NOMO-1 treated with dmso at 0.1 percent for 144 hours (cell line): ENCODE measurements at regions not wholly inside any gene's neighbourhood (a gene's known extent, or its start where the extent isn't known, plus 50 kb on each side); places are given as distances from the start of the nearest gene placed in this dataset.

Experiments used
- DNase-seq: peaks from one replicate; lab custom pipeline; 2025; ENCODE audit not compliant: unreplicated experiment; lab: John Stamatoyannopoulos, UW

- no peak for DNase-seq
Observed at GRCh38 chr1:104929280-104929679, 1179.6 kb downstream of the AMY1C start.

- no peak for DNase-seq
Observed at GRCh38 chr1:104932030-104932915, 1182.6 kb downstream of the AMY1C start.

- no peak for DNase-seq
Observed at GRCh38 chr1:104932949-104933679, 1183.4 kb downstream of the AMY1C start.

- DNase-seq, result no peak
Observed at GRCh38 chr1:104933846-104934245, 1184.1 kb downstream of the AMY1C start.

- no peak for DNase-seq
Observed at GRCh38 chr1:104945406-104945805, 1195.7 kb downstream of the AMY1C start.

GRCh38 chr1:104946558-104947210 lies 1197.0 kb downstream of the AMY1C start:
- DNase-seq, result no peak

GRCh38 chr1:104953555-104953954 lies 1203.9 kb downstream of the AMY1C start:
- no peak for DNase-seq

- no peak for DNase-seq
Observed at GRCh38 chr1:104973516-104973915, 1223.8 kb downstream of the AMY1C start.

- no peak for DNase-seq
Observed at GRCh38 chr1:104979651-104980050, 1230.0 kb downstream of the AMY1C start.

GRCh38 chr1:104987210-104987609 lies 1237.5 kb downstream of the AMY1C start:
- DNase-seq, result no peak

GRCh38 chr1:104989012-104989411 lies 1239.3 kb downstream of the AMY1C start:
- DNase-seq, result no peak

- no peak for DNase-seq
Observed at GRCh38 chr1:104991702-104992101, 1242.0 kb downstream of the AMY1C start.

GRCh38 chr1:105000793-105001192 lies 1251.1 kb downstream of the AMY1C start:
- DNase-seq, result no peak

GRCh38 chr1:105004515-105004914 lies 1254.8 kb downstream of the AMY1C start:
- no peak for DNase-seq

GRCh38 chr1:105005594-105006195 lies 1256.0 kb downstream of the AMY1C start:
- DNase-seq, result no peak

GRCh38 chr1:105017587-105017986 lies 1267.9 kb downstream of the AMY1C start:
- DNase-seq, result no peak

GRCh38 chr1:105023719-105024118 lies 1274.0 kb downstream of the AMY1C start:
- DNase-seq, result no peak

- no peak for DNase-seq
Observed at GRCh38 chr1:105027838-105028471, 1278.3 kb downstream of the AMY1C start.

GRCh38 chr1:105072446-105072845 lies 1322.7 kb downstream of the AMY1C start:
- DNase-seq, result no peak

GRCh38 chr1:105072850-105073249 lies 1323.2 kb downstream of the AMY1C start:
- DNase-seq, result no peak

GRCh38 chr1:105073660-105074059 lies 1324.0 kb downstream of the AMY1C start:
- no peak for DNase-seq
